NCI-H2227 (cell line): ENCODE measurements at regions not wholly inside any gene's neighbourhood (a gene's known extent, or its start where the extent isn't known, plus 50 kb on each side); places are given as distances from the start of the nearest gene placed in this dataset.

Experiments
- DNase-seq: peaks from one replicate; lab custom pipeline; 2025; ENCODE audit not compliant: unreplicated experiment; lab: John Stamatoyannopoulos, UW

GRCh38 chr3:117489663-117490079, 780.1 kb downstream of the TUSC7 start:
- no peak for DNase-seq

- no peak for DNase-seq
Observed at GRCh38 chr3:117490716-117491115, 781.1 kb downstream of the TUSC7 start.

- DNase-seq, result no peak
Observed at GRCh38 chr3:117495620-117496019, 786.0 kb downstream of the TUSC7 start.

- DNase-seq, result no peak
Observed at GRCh38 chr3:117499189-117499870, 789.8 kb downstream of the TUSC7 start.

- no peak for DNase-seq
Observed at GRCh38 chr3:117507958-117508357, 798.4 kb downstream of the TUSC7 start.

GRCh38 chr3:117509858-117510257, 800.3 kb downstream of the TUSC7 start:
- no peak for DNase-seq

- no peak for DNase-seq
Observed at GRCh38 chr3:117510396-117510795, 800.8 kb downstream of the TUSC7 start.

- no peak for DNase-seq
Observed at GRCh38 chr3:117512975-117513374, 803.4 kb downstream of the TUSC7 start.

- DNase-seq, result no peak
Observed at GRCh38 chr3:117515309-117515708, 805.7 kb downstream of the TUSC7 start.

- DNase-seq, result no peak
Observed at GRCh38 chr3:117518364-117518763, 808.8 kb downstream of the TUSC7 start.

GRCh38 chr3:117519776-117520175, 810.2 kb downstream of the TUSC7 start:
- no peak for DNase-seq

- no peak for DNase-seq
Observed at GRCh38 chr3:117520582-117520981, 811.0 kb downstream of the TUSC7 start.

- DNase-seq, result no peak
Observed at GRCh38 chr3:117523418-117523817, 813.8 kb downstream of the TUSC7 start.

GRCh38 chr3:117524890-117525289, 815.3 kb downstream of the TUSC7 start:
- no peak for DNase-seq

- peak; percentile 20 for DNase-seq
Observed at GRCh38 chr3:117526470-117527079, 817.0 kb downstream of the TUSC7 start.

GRCh38 chr3:117527346-117527745, 817.8 kb downstream of the TUSC7 start:
- no peak for DNase-seq

GRCh38 chr3:117528688-117529087, 819.1 kb downstream of the TUSC7 start:
- no peak for DNase-seq

- DNase-seq, result no peak
Observed at GRCh38 chr3:117531078-117531767, 821.6 kb downstream of the TUSC7 start.

- DNase-seq, result no peak
Observed at GRCh38 chr3:117532268-117532667, 822.7 kb downstream of the TUSC7 start.

- DNase-seq, result no peak
Observed at GRCh38 chr3:117534138-117534537, 824.6 kb downstream of the TUSC7 start.

- no peak for DNase-seq
Observed at GRCh38 chr3:117536006-117536405, 826.4 kb downstream of the TUSC7 start.

GRCh38 chr3:117537949-117538348, 828.4 kb downstream of the TUSC7 start:
- DNase-seq, result no peak
